GM12878 (cell line): ENCODE measurements at regions not wholly inside any gene's neighbourhood (a gene's known extent, or its start where the extent isn't known, plus 50 kb on each side); places are given as distances from the start of the nearest gene placed in this dataset.

Experiments
- CEBPB ChIP-seq, 2 experiments: fragments of 150-350 bp in 1 of 2; IDR thresholded peaks; 2 replicates each; pipeline ENCODE4 v1.6.1; 2012 to 2014; ENCODE audit warnings: low read depth in 2 of 2, low read length in 2 of 2, borderline replicate concordance in 1 of 2, inconsistent platforms in 1 of 2
- MXI1 ChIP-seq: fragments of 150-350 bp; IDR thresholded peaks from 2 replicates; pipeline ENCODE4 v1.6.1; 2011; ENCODE audit warnings: low read depth, mild to moderate bottlenecking, inconsistent platforms, low read length, improper control_type of control experiment
- POLR2AphosphoS5 ChIP-seq: IDR thresholded peaks from 2 replicates; pipeline ENCODE4 v1.6.1; 2011; ENCODE audit warnings: mild to moderate bottlenecking, low read length, inconsistent platforms
- TF ChIP-seq, protein P1 (sequence below), 3 experiments: IDR thresholded peaks in 2 of 3; conservative IDR thresholded peaks in 1 of 3; 2 replicates each; pipeline ENCODE4 v1.5.1; 2011; ENCODE audit warnings: low read depth in 3 of 3, low read length in 3 of 3, mild to moderate bottlenecking in 3 of 3, control low read depth in 2 of 3, moderate library complexity in 2 of 3, inconsistent platforms in 1 of 3, mixed read lengths in 1 of 3; ENCODE audit not compliant: control insufficient read depth in 2 of 3, insufficient read depth in 1 of 3; ENCODE audit errors: extremely low read depth in 1 of 3
- TF ChIP-seq, protein P2 (sequence below): IDR thresholded peaks from 2 replicates; pipeline ENCODE4 v1.6.1; 2012; ENCODE audit warnings: low read depth, low read length, improper control_type of control experiment

DNA sequence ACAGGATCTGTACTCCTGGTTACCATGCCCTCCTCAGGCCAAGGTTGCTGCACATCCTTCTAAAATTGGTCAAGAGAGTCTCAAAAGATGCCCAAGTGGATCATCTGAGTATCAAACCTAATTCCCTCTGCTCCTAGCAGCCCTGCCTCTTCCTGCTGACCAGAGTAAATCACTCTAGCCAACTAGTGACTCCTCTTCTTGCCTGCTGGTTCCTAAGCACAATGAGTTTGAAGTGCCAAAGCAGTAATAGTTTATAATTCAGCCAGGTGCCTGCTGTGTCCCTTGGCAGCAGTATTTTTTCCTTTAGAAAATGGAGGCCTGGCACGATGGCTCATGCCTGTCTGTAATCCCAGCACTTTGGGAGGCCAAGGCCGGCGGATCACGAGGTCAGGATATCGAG lies 137.9 kb upstream of the CAMK1G start:
- TF ChIP-seq POLR2AphosphoS5 (no peak), CEBPB (IDR thresholded peaks at IDR 0.05; ENCODE audit: borderline replicate concordance in 1 of 2, low read depth in 2 of 2, low read length in 2 of 2) (no peak), MXI1 (no peak)
- TF ChIP-seq, protein P1, sequence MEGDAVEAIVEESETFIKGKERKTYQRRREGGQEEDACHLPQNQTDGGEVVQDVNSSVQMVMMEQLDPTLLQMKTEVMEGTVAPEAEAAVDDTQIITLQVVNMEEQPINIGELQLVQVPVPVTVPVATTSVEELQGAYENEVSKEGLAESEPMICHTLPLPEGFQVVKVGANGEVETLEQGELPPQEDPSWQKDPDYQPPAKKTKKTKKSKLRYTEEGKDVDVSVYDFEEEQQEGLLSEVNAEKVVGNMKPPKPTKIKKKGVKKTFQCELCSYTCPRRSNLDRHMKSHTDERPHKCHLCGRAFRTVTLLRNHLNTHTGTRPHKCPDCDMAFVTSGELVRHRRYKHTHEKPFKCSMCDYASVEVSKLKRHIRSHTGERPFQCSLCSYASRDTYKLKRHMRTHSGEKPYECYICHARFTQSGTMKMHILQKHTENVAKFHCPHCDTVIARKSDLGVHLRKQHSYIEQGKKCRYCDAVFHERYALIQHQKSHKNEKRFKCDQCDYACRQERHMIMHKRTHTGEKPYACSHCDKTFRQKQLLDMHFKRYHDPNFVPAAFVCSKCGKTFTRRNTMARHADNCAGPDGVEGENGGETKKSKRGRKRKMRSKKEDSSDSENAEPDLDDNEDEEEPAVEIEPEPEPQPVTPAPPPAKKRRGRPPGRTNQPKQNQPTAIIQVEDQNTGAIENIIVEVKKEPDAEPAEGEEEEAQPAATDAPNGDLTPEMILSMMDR (IDR thresholded peaks at IDR 0.05 in 2 of 3, conservative IDR thresholded peaks at IDR 0.05 in 1 of 3; ENCODE audit: control insufficient read depth in 2 of 3, extremely low read depth in 1 of 3, insufficient read depth in 1 of 3, low read depth in 3 of 3, low read length in 3 of 3), result no peak
- TF ChIP-seq, protein P2, sequence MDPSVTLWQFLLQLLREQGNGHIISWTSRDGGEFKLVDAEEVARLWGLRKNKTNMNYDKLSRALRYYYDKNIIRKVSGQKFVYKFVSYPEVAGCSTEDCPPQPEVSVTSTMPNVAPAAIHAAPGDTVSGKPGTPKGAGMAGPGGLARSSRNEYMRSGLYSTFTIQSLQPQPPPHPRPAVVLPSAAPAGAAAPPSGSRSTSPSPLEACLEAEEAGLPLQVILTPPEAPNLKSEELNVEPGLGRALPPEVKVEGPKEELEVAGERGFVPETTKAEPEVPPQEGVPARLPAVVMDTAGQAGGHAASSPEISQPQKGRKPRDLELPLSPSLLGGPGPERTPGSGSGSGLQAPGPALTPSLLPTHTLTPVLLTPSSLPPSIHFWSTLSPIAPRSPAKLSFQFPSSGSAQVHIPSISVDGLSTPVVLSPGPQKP, result no peak
